HG03575 (cell line): ENCODE measurements at regions not wholly inside any gene's neighbourhood (a gene's known extent, or its start where the extent isn't known, plus 50 kb on each side); places are given as distances from the start of the nearest gene placed in this dataset.

ENCODE experiments used
- ATAC-seq: cut with Tn5 transposase; IDR thresholded peaks from one replicate; pipeline ENCODE4 v1.9.1; 2021; ENCODE audit not compliant: unreplicated experiment, insufficient number of reproducible peaks, low FRiP score; ENCODE audit errors: extremely low read depth

DNA sequence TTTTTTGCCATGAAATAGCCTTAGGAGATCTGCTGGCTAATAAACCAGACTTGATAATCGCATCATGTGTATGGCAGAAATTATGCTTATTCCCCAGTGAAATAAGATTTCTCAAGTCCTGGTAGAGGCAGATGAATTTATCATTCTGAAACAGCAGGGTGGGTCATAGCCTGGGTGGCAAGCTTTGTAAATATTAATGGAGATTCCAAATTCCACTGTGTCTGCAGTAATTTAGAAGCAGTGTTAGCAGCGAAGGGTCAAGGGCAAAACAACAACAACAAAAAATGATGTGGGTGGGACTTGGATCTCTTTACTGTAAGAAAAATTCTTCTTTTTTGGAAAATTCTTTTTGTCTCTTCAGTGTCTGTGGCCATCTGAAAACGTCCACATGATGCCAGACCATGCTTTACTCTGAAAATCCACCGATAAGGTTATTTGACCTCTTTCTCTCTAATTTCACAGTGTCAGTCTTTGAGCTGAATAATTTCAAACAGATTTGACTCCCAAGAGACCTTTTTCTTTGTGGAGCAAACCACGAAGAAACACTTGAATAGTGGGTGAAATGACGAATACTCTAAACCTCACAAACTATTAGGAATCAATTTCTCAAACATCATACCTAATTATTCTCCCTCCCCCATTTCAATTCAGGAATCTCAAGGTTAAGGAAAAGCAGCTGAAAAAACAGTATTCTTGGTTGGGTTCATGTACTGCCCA is 106.0 kb upstream of the RPS23 start:
- no peak for ATAC-seq

DNA sequence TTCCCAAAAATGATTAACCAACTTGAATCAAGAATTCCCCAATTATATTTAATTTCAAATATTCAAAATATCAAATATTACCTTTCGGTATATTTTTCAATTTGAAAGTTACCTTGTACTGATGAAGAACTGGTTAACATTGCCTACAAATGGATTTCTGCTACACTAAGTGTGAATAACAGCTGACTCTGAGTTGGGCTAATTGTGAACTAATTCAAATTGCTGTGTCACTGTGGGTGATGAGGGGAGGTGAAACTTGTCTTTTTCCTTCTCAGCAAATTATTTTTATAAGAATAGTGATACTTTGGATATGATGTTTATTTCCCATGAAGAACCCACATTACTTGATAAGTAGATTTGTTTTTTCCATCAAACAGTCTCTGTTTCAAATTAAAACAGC is 103.4 kb upstream of the RPS23 start:
- no peak for ATAC-seq

DNA sequence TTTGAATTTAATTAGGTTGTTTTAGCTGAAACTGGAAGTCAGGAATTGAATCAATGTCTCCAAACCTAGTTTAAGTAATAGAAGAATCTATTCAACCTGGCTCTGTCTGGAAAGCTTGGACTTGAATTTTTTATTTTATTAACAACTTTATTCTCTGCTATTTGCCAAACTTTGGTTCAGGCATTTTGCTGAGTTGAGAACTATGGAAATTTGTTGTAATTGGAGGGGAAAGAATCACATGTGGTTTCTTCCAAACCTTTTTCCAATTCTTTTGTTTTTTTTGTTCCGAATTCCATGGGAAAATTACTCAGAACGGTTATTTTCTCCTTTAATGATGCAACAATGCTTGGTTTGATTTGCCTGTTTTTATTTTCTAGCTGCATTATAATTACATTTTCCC is 98.2 kb upstream of the RPS23 start:
- no peak for ATAC-seq

DNA sequence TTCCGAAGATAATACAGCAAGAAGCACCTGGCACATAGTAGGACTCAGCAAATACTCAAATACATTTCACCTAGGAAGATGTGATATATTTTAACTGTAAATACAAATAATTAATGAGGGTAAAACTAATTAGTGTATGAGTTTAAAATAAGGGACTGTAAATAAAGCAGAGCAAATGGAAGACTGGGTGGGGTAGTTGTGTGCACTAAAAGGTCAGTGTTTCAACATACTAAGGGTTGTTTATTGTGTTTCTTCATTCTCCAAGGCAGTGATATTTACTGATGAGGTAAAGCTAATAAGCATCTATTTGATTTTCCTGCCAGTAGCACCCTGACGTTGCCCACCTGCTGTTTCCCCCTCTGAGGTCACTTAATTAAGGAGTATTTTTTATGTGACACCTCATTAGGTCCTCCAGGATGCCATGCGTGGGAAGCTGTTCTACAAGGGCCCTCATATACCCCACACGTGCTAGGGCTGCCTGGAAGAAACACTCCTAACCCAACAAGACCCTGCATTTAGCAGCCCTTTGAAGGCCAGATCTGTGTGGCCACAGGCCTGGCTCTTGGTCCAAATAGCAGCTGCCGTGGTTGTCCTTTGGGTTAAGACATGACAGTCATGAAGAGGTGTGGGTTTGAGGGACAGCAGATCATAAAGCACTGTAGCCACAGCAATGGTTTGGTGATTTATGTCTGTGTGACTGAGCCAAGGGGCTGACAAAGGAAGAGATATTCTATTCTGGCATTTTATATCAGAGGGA is 97.5 kb upstream of the RPS23 start:
- no peak for ATAC-seq

DNA sequence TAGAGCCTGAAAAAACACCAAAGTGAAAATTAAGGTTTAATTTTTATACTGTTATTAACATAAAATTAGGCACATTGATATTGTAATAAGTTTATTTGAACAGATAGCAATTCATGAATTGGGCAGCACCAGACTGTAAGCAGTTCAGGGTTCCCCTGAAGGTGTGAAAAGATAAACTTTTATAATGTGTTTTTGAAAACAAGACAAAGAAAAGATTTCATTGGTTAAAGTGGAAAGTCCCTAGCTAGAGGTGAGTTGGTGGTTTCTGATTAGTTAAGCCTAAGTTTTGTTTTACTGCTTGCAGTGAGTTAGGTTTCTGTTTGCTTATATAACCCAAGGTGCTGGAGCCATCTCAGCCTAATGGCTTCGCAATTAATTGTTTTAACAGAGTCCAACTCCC is 96.5 kb upstream of the RPS23 start:
- no peak for ATAC-seq

DNA sequence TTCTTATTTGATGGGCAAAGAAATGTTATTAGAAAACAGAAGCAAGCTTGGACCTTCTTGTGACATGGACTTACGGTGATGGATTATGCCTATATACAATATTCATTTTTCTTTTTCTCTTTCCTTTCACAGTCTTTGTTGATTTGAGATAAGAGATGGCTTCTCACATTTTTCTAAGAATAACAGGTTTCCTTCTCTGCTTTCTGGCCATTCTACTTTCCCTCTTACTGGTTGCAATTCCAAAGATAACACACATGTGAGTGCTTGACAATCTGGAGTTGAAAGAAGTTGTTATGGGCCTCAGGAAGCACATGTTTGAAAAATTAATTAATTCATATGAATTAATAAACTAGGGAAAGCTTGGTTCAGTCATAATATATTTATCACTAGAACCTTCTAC is 89.8 kb upstream of the RPS23 start:
- ATAC-seq, result no peak

DNA sequence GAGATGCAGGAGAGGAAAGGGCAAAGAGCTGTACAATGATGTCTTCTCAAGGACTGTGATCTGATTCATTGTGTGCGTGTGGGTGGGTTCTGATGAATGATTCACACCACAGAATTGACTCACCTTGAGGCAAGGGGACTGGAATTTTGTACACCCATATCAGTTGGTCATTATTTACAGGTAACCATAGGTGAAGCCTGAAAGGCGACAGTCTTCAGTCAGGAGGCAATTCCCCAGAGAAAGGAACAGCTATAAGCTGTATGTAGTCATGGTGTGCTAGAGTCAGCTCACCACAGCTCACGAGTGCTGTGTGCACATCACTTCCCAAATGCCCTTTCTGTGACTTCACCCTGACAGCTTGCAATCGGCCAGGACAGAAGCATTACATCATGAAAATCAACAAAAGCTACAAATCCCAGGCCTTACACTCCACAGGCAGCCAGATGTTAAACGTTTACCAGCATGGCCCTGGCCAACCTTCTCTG is 87.6 kb upstream of the RPS23 start:
- no peak for ATAC-seq

DNA sequence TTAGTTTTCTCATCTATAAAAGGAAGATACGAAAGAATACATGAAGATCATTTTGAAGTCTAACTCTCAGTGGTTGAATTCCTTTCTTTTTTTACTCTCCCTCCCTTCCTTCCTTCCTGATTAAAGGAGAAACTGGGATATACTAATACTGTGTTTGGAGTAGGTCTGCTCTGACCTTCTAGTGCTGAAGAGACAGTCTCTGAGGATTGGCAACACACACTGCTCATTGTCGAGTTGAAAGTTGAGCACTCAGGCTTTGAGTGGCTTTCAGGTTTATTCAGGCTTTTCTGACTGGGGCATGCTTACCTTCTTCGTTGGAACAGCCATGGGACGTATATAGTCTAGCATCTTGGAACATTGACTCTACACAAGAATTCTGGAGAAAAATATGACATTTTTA is 86.9 kb upstream of the RPS23 start:
- ATAC-seq, result no peak

DNA sequence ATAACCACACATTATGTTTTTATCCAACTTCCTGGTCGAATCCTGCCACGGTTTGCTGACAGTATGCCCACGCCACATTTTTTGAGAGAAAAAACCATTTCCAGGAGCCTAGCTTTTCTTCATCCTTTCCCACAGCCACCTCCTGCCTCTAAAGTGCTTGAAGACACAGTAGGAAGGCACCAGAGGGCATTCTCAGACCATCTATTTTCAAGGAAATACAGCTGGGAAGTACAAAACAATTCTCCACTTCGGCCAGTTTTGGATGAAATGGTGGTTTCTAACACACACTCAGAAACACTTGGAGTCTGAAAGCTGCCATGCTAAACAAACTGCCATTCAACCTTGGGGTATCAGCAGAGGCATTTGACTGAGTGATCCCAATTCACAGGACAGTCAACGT is 86.3 kb upstream of the RPS23 start:
- ATAC-seq, result no peak

DNA sequence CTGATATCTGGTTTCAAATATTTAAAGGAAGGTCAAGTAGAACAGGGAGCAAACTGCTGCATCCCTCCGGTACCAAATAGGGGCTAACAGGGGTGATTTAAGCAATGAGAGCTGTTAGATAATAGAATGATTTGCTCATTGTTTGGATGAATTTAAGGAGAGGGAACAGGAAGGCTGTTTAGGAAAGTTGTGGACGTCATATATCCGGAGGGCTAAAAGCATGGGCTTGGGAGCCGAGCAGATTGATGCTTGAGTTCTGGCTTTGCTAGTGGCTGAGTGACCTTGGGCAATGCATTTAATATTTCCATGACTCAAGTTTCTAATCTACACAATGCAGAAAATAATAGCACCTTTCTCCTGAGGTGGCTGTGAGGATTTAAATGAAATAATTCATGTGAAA is 85.4 kb upstream of the RPS23 start:
- ATAC-seq, result no peak

DNA sequence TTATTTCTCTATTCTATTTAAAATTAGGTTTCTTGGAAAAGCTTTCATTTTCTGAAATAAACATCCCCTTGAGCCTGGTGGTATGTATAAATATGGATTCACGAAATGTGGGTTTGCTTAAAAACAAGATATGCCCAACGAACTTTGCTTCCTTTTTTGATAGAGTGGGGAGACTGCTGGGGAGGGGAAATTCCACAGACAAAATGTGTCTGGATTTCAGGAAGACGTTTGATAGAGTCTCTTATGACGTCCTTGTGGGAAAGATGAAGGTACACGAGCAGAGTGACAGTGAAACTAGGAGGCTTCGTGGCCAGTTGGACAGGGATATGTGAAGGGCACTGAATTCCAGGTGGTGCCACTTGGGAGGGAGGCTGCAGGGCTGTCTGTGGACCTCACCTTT is 84.5 kb upstream of the RPS23 start:
- no peak for ATAC-seq

DNA sequence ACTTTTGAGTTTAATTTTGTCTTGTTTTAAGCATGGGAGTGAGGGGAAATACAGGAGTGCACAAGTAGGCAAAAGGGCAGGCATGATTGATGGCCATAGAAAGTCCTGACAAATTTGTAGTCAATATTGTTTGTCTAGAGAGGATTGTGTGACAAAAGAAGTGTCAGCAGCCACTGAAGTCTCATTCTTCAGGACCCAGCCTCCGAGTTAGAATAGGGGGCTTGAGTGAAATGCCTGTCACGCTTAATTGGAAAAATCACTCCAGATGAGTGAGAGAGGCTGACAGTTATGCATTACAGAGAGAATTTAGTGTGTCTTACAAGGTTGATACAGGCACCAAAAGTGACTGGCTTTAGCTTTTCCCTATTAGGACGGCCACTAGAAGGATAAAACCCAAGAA is 81.9 kb upstream of the RPS23 start:
- ATAC-seq, result no peak

DNA sequence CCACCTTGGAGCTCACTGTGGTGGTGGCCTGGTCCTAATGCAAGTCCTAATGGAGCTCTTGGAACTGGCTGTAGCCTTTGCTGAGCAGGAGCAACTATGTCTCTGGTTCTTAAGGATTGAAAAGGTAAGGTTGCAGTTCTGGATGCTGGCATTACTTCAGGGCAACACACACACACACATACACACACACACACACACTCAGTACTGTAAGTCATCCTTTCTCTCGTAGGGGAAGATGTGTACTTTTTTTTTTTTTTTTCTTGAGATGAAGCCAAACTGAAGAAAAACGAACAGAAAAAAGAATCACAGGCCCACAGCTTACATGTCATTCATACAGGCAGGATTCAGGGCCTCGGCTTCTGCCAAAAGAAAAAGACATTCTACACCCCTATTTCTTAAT is 81.1 kb upstream of the RPS23 start:
- ATAC-seq, result no peak

DNA sequence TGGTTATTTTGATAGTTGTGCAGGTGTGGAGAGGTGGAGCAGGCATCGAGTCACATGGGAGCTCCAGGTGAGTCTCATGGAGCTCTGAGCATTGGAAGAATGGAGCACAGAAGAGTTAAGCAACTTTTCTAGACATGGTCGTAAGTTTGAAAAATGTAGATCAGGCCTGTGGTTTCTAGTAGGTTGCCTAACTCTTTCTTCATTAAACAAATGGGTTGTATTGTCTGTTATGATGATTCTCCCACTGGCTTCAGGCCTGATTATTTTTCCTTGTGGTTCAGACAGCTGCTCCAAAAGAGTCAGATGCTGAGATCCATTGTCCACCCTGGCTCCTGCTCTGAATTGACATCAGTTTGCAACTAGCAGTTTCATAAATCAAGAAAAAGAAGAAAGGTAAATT is 80.3 kb upstream of the RPS23 start:
- no peak for ATAC-seq

DNA sequence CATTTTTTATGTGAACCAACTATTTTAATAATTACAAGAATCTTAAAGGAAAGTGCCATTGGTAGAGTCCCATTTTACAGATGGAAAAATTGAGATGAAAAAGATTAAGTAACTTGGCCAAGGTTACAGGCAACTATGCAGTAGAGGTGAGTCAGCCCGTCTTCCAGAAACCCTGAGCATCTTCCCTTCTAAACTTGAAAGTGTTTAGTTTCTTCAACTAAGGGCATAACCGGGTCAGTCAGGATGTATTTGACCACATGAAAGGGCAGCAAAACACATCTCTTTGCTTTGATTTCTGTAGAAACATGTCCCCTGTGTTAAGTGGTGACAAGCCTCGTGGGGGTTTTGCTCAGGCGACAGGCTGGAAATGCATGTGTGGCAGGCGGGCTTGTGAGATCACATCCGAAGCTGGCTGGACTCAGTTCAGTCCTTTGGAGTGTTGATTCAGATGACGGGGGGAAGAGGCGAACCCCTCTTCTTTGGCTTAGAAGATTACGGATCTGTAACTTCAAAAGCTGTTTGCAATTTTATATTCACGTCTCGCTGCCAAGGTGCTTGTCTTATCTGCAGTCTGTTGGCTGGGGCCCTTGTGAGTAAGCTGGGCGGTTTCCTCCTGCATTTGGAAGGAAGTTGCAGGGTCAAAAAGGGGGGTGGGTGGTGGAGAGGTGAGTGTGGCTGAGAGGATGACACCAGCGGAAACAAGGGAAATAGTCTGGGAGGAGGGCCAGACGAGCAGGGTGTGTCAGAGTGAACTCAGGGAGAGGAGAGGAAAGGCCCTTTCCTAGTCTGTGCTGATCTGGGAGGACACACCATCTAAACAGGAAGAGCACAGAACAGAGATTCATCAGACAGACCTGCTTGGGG is 78.9 kb upstream of the RPS23 start:
- ATAC-seq, result peak; percentile 59

DNA sequence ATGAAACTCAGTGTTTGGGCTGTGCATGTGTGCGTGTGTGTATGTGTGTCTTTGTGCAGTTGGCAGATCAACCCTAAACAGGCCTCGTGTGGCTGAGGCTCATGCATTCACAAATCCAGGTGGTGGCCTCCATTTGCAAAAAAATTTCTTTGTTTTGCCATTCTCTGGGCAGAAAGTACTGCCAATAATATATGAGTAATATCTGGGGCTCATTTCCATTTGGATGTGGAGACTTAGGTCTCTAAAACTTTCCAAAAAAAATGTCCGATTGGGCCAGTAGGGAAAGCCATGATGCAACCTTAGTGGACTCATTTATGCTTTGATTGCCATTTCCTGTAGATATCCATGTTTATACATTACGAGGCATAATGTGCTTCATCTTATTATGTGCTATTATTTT is 77.9 kb upstream of the RPS23 start:
- ATAC-seq, result no peak

DNA sequence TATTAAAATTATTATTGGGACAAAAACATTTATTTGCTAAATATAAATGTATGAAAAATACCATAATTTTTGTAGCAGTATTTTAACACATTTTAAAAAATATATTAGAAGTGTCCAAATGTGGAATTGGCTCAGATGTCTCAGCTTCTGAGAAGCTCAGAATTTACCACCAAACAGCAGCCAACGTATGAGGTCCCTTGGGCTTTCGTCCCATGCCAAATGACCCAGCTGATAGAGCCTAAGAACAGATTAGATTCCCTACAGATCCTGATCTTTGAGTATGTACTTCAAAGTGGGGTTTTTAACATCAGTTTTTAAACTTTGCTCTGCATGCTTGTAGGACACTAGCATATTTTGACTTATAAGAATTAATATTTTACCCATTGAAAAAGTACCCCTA is 77.3 kb upstream of the RPS23 start:
- ATAC-seq, result no peak

DNA sequence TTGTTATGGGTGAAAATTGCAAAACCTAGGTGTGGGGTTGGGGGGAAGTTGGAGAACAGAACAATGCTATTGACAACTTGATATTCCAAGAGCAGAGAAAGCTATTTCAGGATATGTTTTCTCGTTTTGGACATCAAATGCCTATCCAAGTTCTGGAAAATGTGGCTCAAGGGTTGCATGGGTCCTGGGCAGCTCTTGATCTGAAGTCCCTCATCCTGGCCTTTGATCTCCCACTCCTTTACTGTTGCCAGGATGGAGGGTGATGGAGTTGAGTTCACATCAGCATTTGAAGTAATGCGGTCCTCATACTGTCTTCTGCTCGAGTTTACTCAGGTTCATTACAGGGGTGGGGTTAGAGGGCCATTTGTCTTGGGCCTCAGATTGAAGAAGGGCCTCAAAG is 76.9 kb upstream of the RPS23 start:
- no peak for ATAC-seq

DNA sequence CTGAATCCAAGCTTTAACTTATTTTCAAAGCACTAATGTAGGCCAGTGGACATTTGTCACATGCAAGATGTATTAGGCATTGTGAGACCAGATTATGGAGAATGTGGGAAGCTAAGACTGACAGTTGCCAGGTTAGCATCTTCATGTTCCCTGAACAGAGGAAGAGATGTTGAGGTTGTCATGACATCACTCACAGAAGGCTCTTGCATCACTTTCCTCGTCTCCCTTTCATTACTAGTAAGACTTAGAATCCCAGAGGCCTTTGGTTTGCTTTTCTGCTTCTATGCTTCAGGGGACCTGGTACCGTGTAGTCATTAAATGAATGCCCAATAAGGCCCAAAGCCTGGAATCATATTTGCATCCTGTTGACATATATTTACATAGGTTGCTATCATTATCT is 76.4 kb upstream of the RPS23 start:
- ATAC-seq, result no peak

DNA sequence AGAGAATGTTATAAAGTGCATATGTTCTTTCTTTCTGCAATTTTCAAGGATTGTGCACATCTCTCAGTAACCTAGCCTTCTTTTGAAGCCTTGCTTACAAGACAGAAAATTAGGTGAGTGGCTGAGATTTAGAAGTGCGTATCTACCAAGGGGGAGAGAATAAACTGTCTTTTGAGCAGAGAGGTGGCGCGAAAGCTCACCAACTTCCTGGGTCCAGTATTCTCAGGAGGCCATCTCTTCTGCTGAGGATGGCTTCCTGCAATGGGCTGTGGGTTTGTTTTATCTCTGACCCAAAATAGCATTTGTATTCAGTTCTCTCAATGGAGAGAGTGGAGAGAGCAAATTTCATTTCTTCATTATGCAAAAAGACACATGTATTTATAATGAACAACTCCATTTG is 75.4 kb upstream of the RPS23 start:
- no peak for ATAC-seq
